Limb (tissue), 2 donors: ENCODE measurements at regions not wholly inside any gene's neighbourhood (a gene's known extent, or its start where the extent isn't known, plus 50 kb on each side); places are given as distances from the start of the nearest gene placed in this dataset.
"Not testable (repeated sequence)": the region's sequence is repeated elsewhere in the genome, so short reads cannot be mapped to it uniquely, and the experiment has no call there.

Experiments
- DNase-seq, 2 donors: peaks; one replicate each; pipeline ENCODE4 v3.0.0-alpha.2; 2016; ENCODE audit errors: extremely low spot score in 2 of 2

DNA sequence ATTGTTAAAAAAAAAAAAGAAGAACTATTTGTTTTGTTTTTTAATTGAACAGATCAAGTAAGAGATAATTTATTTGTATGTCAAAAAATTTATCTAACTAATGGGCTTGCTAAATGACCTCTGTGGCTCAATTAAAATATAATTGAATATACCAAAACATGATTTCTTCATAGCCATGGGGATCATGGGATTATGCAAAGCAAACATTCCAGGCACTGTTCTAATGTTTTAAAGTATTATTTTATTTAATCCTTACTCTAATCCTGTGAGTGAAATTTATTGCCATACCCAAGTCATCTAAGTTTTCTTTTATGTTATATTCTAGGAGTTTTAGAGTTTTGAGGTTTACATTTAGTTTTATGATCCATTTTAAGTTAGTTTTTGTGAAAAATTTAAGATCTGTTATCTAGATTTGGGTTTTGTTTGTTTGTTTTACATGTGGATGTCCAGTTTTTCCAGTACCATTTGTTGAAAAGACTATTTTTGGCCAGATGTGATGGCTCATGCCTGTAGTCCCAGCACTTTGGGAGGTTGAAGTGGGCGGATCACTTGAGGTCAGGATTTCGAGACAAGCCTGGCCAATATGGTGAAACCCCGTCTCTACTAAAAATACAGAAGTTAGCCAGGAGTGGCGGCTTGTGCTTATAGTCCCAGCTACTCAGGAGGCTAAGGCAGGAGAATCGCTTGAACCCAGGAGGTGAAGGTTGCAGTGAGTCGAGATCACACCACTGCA is 52.3 kb upstream of the CNOT10 start:
- DNase-seq = no peak

DNA sequence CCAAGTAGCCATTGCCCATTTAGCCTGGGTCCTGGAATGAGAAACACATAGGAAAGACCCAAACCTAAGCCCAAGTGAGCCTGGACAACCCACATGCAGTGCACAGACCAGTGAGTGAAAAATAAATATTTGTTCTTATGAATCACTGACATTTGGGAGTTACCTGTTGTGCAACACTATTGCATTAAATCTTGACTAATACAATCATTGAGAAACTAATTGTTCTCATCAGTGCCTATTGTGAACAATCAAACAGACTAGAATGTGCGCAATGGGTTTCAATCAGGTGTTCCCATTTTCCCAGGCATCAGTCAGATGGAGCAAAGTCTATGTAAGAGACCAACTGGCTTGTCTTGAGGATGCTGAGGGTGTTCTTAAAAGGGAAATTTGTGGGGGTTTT is 54.7 kb upstream of the CNOT10 start:
- no peak for DNase-seq

DNA sequence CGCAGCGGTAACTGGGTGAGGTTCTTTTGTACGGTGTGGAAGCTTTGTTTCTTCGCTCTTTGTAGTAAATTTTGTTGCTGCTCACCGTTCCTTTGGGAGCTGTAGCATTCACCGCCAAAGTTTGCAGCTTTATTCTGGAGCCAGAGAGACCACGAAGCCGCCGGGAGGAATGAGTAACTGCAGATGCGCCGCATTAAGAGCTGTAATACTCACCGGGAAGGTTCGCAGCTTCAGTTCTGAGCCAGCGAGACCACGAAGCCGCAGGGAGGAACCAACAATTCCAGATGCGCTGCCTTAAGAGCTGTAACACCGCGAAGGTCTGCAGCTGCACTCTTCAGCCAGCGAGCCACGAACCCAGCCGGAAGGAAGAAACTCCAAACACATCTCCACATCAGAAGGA is 56.0 kb upstream of the DYNC1LI1 start:
- DNase-seq = peak in 1 of 2 donors; percentile 32

DNA sequence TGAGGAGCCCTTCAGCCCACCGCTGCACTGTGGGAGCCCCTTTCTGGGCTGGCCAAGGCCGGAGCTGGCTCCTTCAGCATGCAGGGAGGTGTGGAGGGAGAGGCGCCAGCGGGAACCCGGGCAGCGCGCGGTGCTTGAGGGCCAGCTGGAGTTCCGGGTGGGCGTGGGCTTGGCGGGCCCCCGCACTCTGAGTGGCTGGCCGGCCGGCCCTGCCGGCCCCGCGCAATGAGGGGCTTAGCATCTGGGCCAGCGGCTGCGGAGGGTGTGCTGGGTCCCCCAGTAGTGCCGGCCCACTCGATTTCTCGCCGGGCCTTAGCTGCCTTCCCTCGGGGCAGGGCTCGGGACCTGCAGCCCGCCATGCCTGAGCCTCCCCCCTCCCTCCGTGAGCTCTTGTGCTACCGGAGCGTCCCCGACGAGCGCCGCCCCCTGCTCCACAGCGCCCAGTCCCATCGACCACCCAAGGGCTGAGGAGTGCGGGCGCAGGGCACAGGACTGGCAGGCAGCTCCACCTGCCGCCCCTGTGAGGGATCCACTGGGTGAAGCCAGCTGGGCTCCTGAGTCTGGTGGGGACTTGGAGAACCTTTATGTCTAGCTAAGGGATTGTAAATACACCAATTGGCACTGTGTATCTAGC is 55.0 kb upstream of the DYNC1LI1 start:
- DNase-seq = not testable (repeated sequence)

DNA sequence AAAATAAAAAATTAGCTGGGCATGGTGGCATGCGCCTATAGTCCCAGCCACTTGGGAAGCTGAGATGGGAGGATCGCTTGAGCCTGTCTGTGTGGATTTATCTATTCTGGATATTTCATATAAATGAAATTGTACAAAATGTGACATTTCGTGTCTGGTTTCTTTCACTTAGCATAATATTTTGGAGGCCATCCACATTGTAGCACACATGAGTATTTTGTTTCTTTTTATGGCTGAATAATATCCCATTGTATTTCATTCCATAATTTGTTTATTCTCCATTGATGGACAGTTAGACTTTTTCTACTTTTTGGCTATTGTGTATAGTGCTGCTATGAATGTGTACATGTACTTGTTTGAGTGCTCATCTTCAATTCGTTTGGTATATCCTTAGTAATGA is 52.9 kb upstream of the DYNC1LI1 start:
- DNase-seq = no peak

DNA sequence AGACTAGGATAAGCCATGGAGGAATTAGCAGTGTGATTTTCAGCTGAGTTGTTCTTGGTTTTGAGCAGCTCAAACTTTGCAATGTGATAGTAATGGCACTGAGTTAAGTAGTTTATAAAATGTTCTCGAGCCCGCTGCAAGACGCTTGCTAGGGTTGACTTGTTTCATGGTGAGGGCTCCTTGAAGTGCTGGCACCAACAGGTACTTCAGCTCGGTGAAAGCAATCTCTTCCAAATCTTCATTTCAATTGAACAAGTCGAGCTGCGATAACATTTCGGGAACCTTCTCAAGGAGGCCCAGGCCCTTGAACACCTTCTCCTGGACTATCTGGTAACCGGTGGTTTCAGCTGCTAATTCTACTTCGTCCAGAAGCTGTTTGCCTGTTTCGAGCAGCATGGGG is 50.8 kb upstream of the DYNC1LI1 start:
- no peak for DNase-seq

DNA sequence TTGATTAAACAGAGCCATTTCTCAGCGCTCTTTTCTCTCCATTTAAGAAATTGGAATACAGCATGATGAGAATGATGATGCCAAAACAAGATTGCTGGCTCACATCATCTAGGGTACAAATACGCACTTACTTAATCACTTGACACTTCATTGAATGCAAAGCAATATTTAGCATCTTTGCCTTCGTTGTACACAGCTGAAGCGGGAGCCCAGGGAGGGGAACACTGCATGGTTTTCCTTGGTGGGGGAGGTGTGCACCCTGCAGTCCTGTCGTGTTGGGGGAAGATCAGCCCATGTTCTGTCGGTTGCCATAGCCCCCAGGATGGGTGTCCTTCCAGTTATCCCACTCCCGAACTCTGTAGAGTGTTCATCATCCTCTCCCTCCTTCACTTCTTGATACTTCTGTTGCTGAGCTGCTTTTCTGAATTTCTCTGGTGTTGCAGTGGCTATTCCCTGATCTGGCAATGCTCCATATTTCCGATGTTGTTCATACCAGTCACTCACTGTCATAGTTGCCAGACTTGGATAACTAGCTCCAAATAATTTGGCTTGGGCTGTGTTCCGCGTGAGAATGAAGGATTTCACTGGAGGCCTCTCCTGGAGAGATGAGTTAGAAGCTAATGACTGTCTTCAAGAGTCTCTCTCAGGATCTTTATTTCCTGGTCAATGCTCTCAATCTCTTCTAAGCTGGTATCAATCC is 50.1 kb upstream of the DYNC1LI1 start:
- no peak for DNase-seq
